ENCODE measurements at regions not wholly inside any gene's neighbourhood (a gene's known extent, or its start where the extent isn't known, plus 50 kb on each side); places are given as distances from the start of the nearest gene placed in this dataset.

DNA sequence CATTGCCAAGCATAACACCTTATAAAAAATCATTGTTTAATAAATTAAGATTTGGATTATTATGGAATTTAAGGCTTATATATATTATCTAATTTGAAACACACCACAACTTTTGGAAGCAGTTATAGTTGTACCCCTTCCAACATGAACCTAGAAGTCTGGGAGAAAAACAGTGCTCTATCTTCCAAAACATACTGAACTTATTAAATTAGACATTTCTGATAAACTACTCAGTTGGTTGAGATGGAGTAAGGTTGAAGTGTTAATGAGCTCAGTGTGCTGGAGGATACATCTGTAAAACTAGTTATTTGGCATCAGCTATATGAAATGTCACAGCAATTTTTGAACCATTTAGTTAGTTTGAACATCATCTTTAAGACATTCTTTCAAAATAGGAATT is 227.4 kb downstream of the ALX1 start:
- TF ChIP-seq, protein P1, sequence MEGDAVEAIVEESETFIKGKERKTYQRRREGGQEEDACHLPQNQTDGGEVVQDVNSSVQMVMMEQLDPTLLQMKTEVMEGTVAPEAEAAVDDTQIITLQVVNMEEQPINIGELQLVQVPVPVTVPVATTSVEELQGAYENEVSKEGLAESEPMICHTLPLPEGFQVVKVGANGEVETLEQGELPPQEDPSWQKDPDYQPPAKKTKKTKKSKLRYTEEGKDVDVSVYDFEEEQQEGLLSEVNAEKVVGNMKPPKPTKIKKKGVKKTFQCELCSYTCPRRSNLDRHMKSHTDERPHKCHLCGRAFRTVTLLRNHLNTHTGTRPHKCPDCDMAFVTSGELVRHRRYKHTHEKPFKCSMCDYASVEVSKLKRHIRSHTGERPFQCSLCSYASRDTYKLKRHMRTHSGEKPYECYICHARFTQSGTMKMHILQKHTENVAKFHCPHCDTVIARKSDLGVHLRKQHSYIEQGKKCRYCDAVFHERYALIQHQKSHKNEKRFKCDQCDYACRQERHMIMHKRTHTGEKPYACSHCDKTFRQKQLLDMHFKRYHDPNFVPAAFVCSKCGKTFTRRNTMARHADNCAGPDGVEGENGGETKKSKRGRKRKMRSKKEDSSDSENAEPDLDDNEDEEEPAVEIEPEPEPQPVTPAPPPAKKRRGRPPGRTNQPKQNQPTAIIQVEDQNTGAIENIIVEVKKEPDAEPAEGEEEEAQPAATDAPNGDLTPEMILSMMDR (IDR thresholded peaks at IDR 0.05), result no peak
- TF ChIP-seq POLR2A (IDR thresholded peaks at IDR 0.05), result no peak

Data from lower leg skin (tissue), 3 donors.